WTC11 (cell line): ENCODE measurements at regions not wholly inside any gene's neighbourhood (a gene's known extent, or its start where the extent isn't known, plus 50 kb on each side); places are given as distances from the start of the nearest gene placed in this dataset.

Experiments used
- ATAC-seq: fragments of 200-7000 bp; cut with Tn5 transposase; 2 replicates; pipeline ENCODE4 v1.10.0; 2021; ENCODE audit warnings: mild to moderate bottlenecking, moderate library complexity
- CTCF ChIA-PET: fragments of 300-600 bp; sonication (Branson Sonifier 250); formaldehyde crosslinking; loops from one replicate; lab custom pipeline; 2021; ENCODE audit warnings: antibody characterized with exemption; lab: Charles Lee
- POLR2A ChIA-PET: fragments of 350-600 bp; sonication (Branson Sonifier 250); formaldehyde crosslinking; loops from one replicate; lab custom pipeline; 2021; ENCODE audit warnings: antibody characterized with exemption; lab: Charles Lee
- DNase-seq: peaks from one replicate; pipeline ENCODE4 v3.0.0; 2021; ENCODE audit warnings: low spot score
- H3K27ac Mint-ChIP-seq: 2 replicates; pipeline ENCODE4 v1.8.0; 2021; ENCODE audit warnings: mixed read lengths
- H3K27me3 Mint-ChIP-seq: 2 replicates; pipeline ENCODE4 v1.8.0; 2021; ENCODE audit warnings: low read depth, mild to moderate bottlenecking, moderate library complexity, mixed read lengths
- H3K36me3 Mint-ChIP-seq: 2 replicates; pipeline ENCODE4 v1.8.0; 2021; ENCODE audit warnings: mixed read lengths
- H3K4me1 Mint-ChIP-seq: 2 replicates; pipeline ENCODE4 v1.8.0; 2022; ENCODE audit warnings: mixed read lengths
- H3K4me3 Mint-ChIP-seq: 2 replicates; pipeline ENCODE4 v1.8.0; 2021; ENCODE audit warnings: mild to moderate bottlenecking, moderate library complexity, mixed read lengths
- H3K9me3 Mint-ChIP-seq: 2 replicates; pipeline ENCODE4 v1.8.0; 2021; ENCODE audit warnings: mixed read lengths
- ELF4 ChIP-seq: sonication (generic); formaldehyde crosslinking; IDR thresholded peaks from 2 replicates; pipeline ENCODE4 v1.8.1; 2022; ENCODE audit warnings: low read depth, mild to moderate bottlenecking, moderate library complexity, missing genetic modification reagents
- EMX1 ChIP-seq: fragments of 250-450 bp; sonication (Bioruptor Pico); IDR thresholded peaks from 2 replicates; pipeline ENCODE4 v1.8.0; 2021; ENCODE audit warnings: mild to moderate bottlenecking
- FOXP1 ChIP-seq: sonication (generic); formaldehyde crosslinking; IDR thresholded peaks from 2 replicates; pipeline ENCODE4 v1.8.0; 2022; ENCODE audit warnings: missing genetic modification reagents, mild to moderate bottlenecking, moderate library complexity, borderline replicate concordance
- GTF2I ChIP-seq: fragments of 250-450 bp; sonication (Bioruptor Pico); conservative IDR thresholded peaks from 2 replicates; pipeline ENCODE4 v1.4.0; 2021; ENCODE audit warnings: mild to moderate bottlenecking
- IRF2 ChIP-seq: sonication (generic); formaldehyde crosslinking; IDR thresholded peaks from 2 replicates; pipeline ENCODE4 v1.8.0; 2022; ENCODE audit warnings: low read depth, missing genetic modification reagents, borderline replicate concordance
- OVOL2 ChIP-seq: fragments of 250-450 bp; sonication (Bioruptor Pico); IDR thresholded peaks from 2 replicates; pipeline ENCODE4 v1.9.0; 2021; ENCODE audit warnings: mild to moderate bottlenecking, borderline replicate concordance
- RORB ChIP-seq: fragments of 250-450 bp; sonication (Bioruptor Pico); IDR thresholded peaks from 2 replicates; pipeline ENCODE4 v1.9.0; 2021; ENCODE audit warnings: mild to moderate bottlenecking
- TEAD1 ChIP-seq: sonication (generic); formaldehyde crosslinking; IDR thresholded peaks from 2 replicates; pipeline ENCODE4 v1.8.0; 2022; ENCODE audit warnings: mild to moderate bottlenecking, missing genetic modification reagents
- TEAD4 ChIP-seq: sonication (generic); formaldehyde crosslinking; IDR thresholded peaks from 2 replicates; pipeline ENCODE4 v1.8.0; 2022; ENCODE audit warnings: mild to moderate bottlenecking, missing genetic modification reagents
- ZNF138 ChIP-seq: sonication (generic); formaldehyde crosslinking; conservative IDR thresholded peaks from 2 replicates; pipeline ENCODE4 v1.8.1; 2022; ENCODE audit warnings: mild to moderate bottlenecking, moderate library complexity, missing genetic modification reagents
- ZNF317 ChIP-seq: sonication (generic); formaldehyde crosslinking; IDR thresholded peaks from 2 replicates; pipeline ENCODE4 v1.8.1; 2023; ENCODE audit warnings: low read depth, mild to moderate bottlenecking, moderate library complexity, missing genetic modification reagents, borderline replicate concordance
- TF ChIP-seq, protein P1 (sequence below): fragments of 250-450 bp; sonication (Bioruptor Pico); IDR thresholded peaks from 2 replicates; pipeline ENCODE4 v2.1.2; 2022; ENCODE audit warnings: mild to moderate bottlenecking, moderate library complexity
- TF ChIP-seq, protein P2 (sequence below): sonication (generic); formaldehyde crosslinking; IDR thresholded peaks from 2 replicates; pipeline ENCODE4 v1.8.0; 2022; ENCODE audit warnings: mild to moderate bottlenecking, missing genetic modification reagents
- TF ChIP-seq, protein P3 (sequence below): sonication (generic); formaldehyde crosslinking; IDR thresholded peaks from 2 replicates; pipeline ENCODE4 v1.8.1; 2022; ENCODE audit warnings: mild to moderate bottlenecking, missing genetic modification reagents, moderate library complexity, borderline replicate concordance
- TF ChIP-seq, protein P4 (sequence below): sonication (generic); formaldehyde crosslinking; IDR thresholded peaks from 2 replicates; pipeline ENCODE4 v1.8.0; 2022; ENCODE audit warnings: mild to moderate bottlenecking, missing genetic modification reagents
- TF ChIP-seq, protein P5 (sequence below): sonication (generic); formaldehyde crosslinking; IDR thresholded peaks from 2 replicates; pipeline ENCODE4 v1.8.1; 2023; ENCODE audit warnings: mild to moderate bottlenecking, missing genetic modification reagents
- TF ChIP-seq, protein P6 (sequence below): sonication (generic); formaldehyde crosslinking; IDR thresholded peaks from 2 replicates; pipeline ENCODE4 v1.8.1; 2023; ENCODE audit warnings: mild to moderate bottlenecking, missing genetic modification reagents

DNA sequence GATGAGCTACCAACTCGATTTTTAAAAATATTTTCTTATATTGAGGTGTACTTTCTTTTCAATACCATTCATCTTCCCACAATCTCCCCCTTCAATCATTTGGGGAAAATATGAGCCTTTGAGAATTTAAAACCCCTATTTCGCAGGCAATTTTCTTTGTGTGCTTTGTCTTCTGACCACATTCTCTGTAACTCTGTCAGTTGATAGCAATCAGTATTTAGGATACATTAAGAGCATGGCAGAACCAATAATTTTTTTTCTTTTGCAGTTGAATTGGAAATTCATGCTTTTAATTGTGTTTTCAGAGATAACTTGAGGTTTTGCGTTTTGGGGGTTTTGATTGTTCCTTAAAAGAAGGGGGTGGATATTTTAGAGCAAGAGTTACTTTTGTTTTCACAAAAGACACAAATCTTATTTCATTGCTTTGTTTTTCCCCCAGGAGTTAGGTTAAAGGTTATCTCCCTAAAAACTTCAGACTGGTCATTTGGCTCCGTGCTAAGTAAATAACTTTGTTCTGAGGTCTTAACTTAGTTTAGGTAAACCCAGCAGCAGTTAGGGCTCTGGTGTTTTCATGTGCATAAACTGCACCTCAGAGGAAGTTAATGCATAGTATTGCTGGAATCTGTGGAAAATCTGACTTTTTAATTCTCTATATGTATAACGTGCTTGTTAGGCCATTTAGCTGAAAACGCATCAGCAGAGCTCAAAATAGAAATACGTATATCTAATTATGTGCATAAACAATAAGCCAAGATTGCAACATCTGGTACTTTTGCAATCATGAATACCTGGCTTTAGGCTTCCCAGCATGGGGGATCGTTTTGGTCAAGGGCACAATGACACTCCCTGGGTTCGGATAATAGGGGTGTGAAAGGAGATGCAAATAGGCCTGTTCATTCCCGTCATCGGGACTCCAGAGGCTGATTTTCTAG, 676.4 kb upstream of the ANKRD30A start:
- ATAC-seq: peak; percentile 88
- POLR2A ChIA-PET: no interaction called here
- peak overlapping the region; percentile 53 for H3K4me3 Mint-ChIP-seq
- peaks cover 13% of the 10 kb centered on the region for H3K36me3 Mint-ChIP-seq
- H3K27me3 Mint-ChIP-seq: peaks cover 4% of the 10 kb centered on the region
- peak overlapping the region; percentile 92 for H3K27ac Mint-ChIP-seq
- TF ChIP-seq, protein P1, sequence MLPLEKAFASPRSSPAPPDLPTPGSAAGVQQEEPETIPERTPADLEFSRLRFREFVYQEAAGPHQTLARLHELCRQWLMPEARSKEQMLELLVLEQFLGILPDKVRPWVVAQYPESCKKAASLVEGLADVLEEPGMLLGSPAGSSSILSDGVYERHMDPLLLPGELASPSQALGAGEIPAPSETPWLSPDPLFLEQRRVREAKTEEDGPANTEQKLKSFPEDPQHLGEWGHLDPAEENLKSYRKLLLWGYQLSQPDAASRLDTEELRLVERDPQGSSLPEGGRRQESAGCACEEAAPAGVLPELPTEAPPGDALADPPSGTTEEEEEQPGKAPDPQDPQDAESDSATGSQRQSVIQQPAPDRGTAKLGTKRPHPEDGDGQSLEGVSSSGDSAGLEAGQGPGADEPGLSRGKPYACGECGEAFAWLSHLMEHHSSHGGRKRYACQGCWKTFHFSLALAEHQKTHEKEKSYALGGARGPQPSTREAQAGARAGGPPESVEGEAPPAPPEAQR (CRISPR knock-in tag): no peak
- TF ChIP-seq TEAD4 (CRISPR knock-in tag) (no peak), OVOL2 (CRISPR knock-in tag) (no peak), FOXP1 (no peak), EMX1 (CRISPR knock-in tag) (no peak), ZNF317 (CRISPR knock-in tag) (no peak), ZNF138 (CRISPR knock-in tag) (no peak), TEAD1 (CRISPR knock-in tag) (no peak), ELF4 (CRISPR knock-in tag) (no peak)
- TF ChIP-seq, protein P2, sequence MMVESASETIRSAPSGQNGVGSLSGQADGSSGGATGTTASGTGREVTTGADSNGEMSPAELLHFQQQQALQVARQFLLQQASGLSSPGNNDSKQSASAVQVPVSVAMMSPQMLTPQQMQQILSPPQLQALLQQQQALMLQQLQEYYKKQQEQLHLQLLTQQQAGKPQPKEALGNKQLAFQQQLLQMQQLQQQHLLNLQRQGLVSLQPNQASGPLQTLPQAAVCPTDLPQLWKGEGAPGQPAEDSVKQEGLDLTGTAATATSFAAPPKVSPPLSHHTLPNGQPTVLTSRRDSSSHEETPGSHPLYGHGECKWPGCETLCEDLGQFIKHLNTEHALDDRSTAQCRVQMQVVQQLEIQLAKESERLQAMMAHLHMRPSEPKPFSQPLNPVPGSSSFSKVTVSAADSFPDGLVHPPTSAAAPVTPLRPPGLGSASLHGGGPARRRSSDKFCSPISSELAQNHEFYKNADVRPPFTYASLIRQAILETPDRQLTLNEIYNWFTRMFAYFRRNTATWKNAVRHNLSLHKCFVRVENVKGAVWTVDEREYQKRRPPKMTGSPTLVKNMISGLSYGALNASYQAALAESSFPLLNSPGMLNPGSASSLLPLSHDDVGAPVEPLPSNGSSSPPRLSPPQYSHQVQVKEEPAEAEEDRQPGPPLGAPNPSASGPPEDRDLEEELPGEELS: no peak
- TF ChIP-seq, protein P3, sequence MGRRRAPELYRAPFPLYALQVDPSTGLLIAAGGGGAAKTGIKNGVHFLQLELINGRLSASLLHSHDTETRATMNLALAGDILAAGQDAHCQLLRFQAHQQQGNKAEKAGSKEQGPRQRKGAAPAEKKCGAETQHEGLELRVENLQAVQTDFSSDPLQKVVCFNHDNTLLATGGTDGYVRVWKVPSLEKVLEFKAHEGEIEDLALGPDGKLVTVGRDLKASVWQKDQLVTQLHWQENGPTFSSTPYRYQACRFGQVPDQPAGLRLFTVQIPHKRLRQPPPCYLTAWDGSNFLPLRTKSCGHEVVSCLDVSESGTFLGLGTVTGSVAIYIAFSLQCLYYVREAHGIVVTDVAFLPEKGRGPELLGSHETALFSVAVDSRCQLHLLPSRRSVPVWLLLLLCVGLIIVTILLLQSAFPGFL (CRISPR knock-in tag): no peak
- TF ChIP-seq, protein P4, sequence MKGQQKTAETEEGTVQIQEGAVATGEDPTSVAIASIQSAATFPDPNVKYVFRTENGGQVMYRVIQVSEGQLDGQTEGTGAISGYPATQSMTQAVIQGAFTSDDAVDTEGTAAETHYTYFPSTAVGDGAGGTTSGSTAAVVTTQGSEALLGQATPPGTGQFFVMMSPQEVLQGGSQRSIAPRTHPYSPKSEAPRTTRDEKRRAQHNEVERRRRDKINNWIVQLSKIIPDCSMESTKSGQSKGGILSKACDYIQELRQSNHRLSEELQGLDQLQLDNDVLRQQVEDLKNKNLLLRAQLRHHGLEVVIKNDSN (CRISPR knock-in tag): no peak
- TF ChIP-seq, all 79 proteins: peak for 0
- Mint-ChIP-seq H3K9me3 (peaks cover 14% of the 10 kb centered on the region), H3K4me1 (peaks cover 45% of the 10 kb centered on the region)
- peak; percentile 36 for DNase-seq
- CTCF ChIA-PET: no interaction called here

DNA sequence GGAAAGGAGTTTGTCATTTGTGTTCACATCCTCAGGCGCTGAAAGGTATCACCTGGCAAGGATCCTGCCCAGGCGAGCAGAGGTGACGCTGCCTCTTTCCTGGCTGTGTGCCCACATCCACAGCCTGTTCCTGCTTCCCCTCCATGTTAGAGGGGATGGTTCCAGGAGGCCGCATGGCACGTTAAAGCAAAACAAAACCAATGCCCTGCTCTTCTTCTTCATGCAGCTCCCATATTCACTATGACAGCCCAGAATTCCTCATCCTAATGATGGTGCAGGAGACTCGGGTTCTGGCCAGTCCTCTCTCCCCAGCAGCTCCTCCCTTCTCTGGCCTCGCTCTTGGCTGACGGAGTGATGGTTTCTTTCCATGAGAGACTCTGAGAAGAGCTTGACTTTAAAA, 678.5 kb upstream of the ANKRD30A start:
- H3K27ac Mint-ChIP-seq: no peak overlapping the region
- H3K36me3 Mint-ChIP-seq: peaks cover 4% of the 10 kb centered on the region
- ChIA-PET POLR2A (no interaction called here), CTCF (no interaction called here)
- H3K27me3 Mint-ChIP-seq: peaks cover 4% of the 10 kb centered on the region
- peaks cover 6% of the 10 kb centered on the region for H3K9me3 Mint-ChIP-seq
- no peak overlapping the region for H3K4me3 Mint-ChIP-seq
- peaks cover 45% of the 10 kb centered on the region for H3K4me1 Mint-ChIP-seq
- no peak for ATAC-seq
- TF ChIP-seq GTF2I (CRISPR knock-in tag) (no peak), IRF2 (no peak), EMX1 (CRISPR knock-in tag) (no peak)
- TF ChIP-seq, all 79 proteins: peak for 0
- DNase-seq: no peak

DNA sequence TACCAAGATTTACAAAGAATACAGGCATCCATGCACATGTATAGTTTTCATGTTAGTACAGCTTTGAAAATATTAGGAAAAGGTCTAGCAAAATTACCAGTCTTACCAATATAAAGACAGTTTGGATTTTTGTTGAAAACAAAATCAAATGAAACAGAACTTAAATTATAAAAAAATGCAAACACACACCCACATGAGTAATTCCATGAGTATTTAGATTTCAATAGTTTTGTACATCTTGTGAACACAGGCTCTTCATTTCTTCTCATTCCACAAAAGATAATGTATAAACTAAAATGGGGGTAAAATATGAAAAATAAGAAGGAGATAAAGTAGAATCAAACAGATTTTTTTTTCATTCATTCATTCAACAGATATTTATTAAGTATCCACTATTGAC, 682.2 kb upstream of the ANKRD30A start:
- Mint-ChIP-seq H3K36me3 (no peaks in the 10 kb centered on the region), H3K9me3 (no peaks in the 10 kb centered on the region; the same call in 1 of the 2 replicates), H3K4me3 (no peak overlapping the region), H3K4me1 (peaks cover 18% of the 10 kb centered on the region), H3K27me3 (no peaks in the 10 kb centered on the region; the same call in 1 of the 2 replicates), H3K27ac (no peak overlapping the region)
- CTCF ChIA-PET: no interaction called here
- DNase-seq: no peak
- TF ChIP-seq, protein P5, sequence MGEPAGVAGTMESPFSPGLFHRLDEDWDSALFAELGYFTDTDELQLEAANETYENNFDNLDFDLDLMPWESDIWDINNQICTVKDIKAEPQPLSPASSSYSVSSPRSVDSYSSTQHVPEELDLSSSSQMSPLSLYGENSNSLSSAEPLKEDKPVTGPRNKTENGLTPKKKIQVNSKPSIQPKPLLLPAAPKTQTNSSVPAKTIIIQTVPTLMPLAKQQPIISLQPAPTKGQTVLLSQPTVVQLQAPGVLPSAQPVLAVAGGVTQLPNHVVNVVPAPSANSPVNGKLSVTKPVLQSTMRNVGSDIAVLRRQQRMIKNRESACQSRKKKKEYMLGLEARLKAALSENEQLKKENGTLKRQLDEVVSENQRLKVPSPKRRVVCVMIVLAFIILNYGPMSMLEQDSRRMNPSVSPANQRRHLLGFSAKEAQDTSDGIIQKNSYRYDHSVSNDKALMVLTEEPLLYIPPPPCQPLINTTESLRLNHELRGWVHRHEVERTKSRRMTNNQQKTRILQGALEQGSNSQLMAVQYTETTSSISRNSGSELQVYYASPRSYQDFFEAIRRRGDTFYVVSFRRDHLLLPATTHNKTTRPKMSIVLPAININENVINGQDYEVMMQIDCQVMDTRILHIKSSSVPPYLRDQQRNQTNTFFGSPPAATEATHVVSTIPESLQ (CRISPR knock-in tag): no peak
- TF ChIP-seq, protein P6, sequence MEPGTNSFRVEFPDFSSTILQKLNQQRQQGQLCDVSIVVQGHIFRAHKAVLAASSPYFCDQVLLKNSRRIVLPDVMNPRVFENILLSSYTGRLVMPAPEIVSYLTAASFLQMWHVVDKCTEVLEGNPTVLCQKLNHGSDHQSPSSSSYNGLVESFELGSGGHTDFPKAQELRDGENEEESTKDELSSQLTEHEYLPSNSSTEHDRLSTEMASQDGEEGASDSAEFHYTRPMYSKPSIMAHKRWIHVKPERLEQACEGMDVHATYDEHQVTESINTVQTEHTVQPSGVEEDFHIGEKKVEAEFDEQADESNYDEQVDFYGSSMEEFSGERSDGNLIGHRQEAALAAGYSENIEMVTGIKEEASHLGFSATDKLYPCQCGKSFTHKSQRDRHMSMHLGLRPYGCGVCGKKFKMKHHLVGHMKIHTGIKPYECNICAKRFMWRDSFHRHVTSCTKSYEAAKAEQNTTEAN (CRISPR knock-in tag): no peak
- no peak for TF ChIP-seq RORB (CRISPR knock-in tag)
- POLR2A ChIA-PET: no interaction called here
- ATAC-seq: no peak
